ENCODE measurements at regions not wholly inside any gene's neighbourhood (a gene's known extent, or its start where the extent isn't known, plus 50 kb on each side); places are given as distances from the start of the nearest gene placed in this dataset.

DNA sequence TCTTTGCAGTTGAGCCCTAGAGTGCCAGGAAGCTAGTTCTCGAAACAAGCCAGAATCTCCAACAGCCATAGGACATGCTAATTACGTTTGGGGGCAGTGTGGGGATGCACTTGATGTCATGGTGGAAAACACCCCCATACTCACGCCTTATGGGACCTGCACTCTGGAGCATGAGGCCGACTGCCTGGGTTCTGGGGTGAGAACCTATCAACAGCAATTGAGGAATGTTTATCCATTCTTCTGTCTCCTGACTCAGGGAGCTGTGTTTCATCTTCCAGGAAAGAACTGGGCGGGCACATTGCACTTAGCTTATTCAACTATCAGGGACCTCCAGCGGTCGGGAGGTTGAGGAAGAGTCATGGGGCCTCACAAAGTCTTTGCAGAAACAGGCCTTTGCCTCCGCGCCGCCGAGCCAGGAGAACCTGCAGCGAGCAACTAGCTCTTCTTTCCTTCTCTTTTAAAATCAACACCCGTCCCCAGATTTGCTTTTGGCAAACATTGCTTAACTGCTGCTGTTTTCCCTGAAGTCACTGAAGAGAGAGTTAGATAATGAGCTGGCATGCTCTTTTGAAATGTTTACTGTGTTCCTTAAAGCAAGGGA is 226.1 kb upstream of the DIO3 start:
- Histone ChIP-seq H3K9ac (ENCODE audit: low read depth in 2 of 2, low read length in 2 of 2) (no peak overlapping the region), H3K27ac (no peak overlapping the region), H3K27me3 (no peaks in the 10 kb centered on the region), H3K36me3 (no peaks in the 10 kb centered on the region), H3K4me3 (no peak overlapping the region), H3K4me1 (no peaks in the 10 kb centered on the region), H3K9me3 (no peaks in the 10 kb centered on the region)
- TF ChIP-seq, protein P1, sequence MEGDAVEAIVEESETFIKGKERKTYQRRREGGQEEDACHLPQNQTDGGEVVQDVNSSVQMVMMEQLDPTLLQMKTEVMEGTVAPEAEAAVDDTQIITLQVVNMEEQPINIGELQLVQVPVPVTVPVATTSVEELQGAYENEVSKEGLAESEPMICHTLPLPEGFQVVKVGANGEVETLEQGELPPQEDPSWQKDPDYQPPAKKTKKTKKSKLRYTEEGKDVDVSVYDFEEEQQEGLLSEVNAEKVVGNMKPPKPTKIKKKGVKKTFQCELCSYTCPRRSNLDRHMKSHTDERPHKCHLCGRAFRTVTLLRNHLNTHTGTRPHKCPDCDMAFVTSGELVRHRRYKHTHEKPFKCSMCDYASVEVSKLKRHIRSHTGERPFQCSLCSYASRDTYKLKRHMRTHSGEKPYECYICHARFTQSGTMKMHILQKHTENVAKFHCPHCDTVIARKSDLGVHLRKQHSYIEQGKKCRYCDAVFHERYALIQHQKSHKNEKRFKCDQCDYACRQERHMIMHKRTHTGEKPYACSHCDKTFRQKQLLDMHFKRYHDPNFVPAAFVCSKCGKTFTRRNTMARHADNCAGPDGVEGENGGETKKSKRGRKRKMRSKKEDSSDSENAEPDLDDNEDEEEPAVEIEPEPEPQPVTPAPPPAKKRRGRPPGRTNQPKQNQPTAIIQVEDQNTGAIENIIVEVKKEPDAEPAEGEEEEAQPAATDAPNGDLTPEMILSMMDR (IDR thresholded peaks at IDR 0.05), result no peak
- no peak for DNase-seq
- intact Hi-C loops (cut with DNase I), result no loop called here

DNA sequence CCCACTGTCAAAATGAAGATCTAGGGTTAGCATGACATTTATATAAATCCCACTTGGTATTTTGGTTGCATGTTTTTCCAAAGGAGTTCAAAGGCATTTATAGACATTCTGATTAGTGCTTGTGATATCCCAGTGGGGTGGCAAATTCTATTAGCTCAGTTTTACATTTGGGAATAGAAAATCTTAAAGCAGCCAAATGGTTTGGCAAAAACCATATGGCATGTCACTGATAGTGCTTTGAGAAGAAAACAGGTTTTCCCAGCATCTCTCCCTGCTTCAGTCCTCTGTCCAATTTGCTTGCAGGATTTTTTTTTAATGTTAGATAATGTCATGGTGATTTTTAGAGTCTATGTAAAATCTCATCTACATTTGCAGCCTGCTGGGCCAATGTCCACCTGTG is 225.1 kb upstream of the DIO3 start:
- intact Hi-C loops (cut with DNase I), result no loop called here
- Histone ChIP-seq H3K9me3 (no peaks in the 10 kb centered on the region), H3K4me1 (no peaks in the 10 kb centered on the region), H3K36me3 (no peaks in the 10 kb centered on the region), H3K27me3 (no peaks in the 10 kb centered on the region), H3K4me3 (no peak overlapping the region), H3K9ac (ENCODE audit: low read depth in 2 of 2, low read length in 2 of 2) (no peak overlapping the region), H3K27ac (no peak overlapping the region)
- no peak for DNase-seq
- TF ChIP-seq, protein P1 (IDR thresholded peaks at IDR 0.05), result no peak

DNA sequence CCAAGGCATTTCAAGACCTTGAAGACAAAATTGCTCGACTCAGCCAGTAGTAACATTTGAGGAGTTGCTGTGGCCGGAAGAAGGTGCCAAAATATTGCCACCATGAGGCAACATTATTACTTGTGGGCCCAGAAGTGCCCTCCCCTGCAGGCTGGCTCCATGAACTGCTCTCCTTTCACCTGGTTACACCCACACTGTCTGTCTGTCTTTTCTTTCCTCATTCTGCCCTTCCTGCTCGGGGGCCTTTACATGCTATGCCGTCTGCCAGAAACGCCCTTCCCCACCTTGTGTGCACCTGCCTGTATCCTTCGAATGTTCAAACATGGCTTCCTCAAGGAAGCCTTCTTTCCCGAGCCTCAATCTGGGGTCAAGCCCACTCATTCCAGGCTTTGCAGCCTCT is 224.2 kb upstream of the DIO3 start:
- Histone ChIP-seq H3K4me3 (no peak overlapping the region), H3K36me3 (no peaks in the 10 kb centered on the region), H3K27me3 (no peaks in the 10 kb centered on the region), H3K4me1 (no peaks in the 10 kb centered on the region), H3K9ac (ENCODE audit: low read depth in 2 of 2, low read length in 2 of 2) (no peak overlapping the region), H3K9me3 (no peaks in the 10 kb centered on the region), H3K27ac (no peak overlapping the region)
- no peak for DNase-seq
- intact Hi-C loops (cut with DNase I), result no loop called here
- TF ChIP-seq, protein P1 (IDR thresholded peaks at IDR 0.05), result no peak

DNA sequence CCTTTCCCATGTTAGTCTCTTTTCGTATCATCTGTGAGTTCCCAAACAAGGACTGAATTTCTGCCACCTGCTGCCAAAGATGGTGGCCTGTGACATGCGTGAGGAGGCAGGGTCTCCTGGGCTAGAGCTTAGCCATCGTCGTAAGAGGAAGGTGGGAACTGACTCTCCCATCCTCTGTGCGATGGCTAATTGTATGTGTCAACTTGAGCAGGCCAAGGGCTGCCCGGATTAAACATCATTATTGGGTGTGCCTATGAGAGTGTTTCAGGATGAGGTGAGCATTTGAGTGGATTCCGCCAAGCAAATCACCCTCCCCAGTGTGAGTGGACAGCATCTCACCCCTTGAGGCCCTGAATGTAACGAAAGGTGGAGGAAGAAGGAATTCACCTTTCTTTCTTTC is 220.7 kb upstream of the DIO3 start:
- Histone ChIP-seq H3K27me3 (no peaks in the 10 kb centered on the region), H3K4me1 (no peaks in the 10 kb centered on the region), H3K36me3 (no peaks in the 10 kb centered on the region), H3K9ac (ENCODE audit: low read depth in 2 of 2, low read length in 2 of 2) (no peak overlapping the region), H3K9me3 (no peaks in the 10 kb centered on the region), H3K4me3 (no peak overlapping the region), H3K27ac (no peak overlapping the region)
- TF ChIP-seq, protein P1 (IDR thresholded peaks at IDR 0.05), result no peak
- intact Hi-C loops (cut with DNase I), result no loop called here
- DNase-seq, result no peak

DNA sequence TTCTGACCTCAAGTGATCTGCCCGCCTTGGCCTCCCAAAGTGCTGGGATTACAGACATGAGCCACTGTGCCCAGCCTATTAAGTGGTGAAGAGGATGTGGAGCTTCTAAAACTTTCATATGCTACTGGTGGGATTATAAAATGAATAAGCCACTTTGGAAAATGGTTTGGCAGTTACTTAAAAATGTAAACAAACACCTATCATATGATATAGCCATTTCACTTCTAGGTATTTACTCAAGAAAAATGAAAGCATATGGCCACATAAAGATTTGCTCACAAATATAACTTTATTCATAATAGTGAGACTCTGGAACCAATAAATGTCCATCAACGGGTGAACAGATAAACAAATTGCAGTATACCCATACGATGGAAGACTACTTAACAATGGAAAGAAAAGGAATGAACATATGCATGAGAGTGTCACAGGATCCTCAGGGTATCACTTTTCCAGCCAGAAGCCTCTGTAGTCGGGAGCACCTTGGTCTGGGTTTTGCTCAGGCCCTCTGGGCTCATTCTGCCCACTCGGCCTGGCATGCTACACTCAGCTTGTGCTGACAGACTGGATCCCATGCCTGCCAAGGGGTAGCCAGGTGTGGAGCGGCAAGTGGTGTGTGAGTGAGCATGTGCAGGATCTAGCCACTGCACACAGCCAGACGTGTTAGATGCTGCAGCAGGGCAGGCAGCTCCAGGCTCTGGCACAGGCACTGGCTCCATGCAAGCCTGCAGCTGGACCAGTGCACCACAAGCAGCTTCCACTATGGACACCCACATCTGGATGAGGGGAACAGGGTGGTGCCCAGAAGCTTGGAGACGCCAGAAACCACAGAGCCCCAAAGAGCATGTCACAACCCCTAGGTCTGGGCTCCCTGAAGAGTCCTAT is 213.2 kb upstream of the DIO3 start:
- intact Hi-C loops (cut with DNase I), result no loop called here
- Histone ChIP-seq H3K27me3 (no peaks in the 10 kb centered on the region), H3K27ac (no peak overlapping the region), H3K36me3 (no peaks in the 10 kb centered on the region), H3K4me3 (no peak overlapping the region), H3K4me1 (no peaks in the 10 kb centered on the region), H3K9ac (ENCODE audit: low read depth in 2 of 2, low read length in 2 of 2) (no peak overlapping the region), H3K9me3 (no peaks in the 10 kb centered on the region)
- DNase-seq, result no peak
- TF ChIP-seq, protein P1 (IDR thresholded peaks at IDR 0.05), result no peak

Data from colonic mucosa (tissue), 4 donors.